HS-27A (cell line): ENCODE measurements at regions not wholly inside any gene's neighbourhood (a gene's known extent, or its start where the extent isn't known, plus 50 kb on each side); places are given as distances from the start of the nearest gene placed in this dataset.
A peak's percentile ranks its signal among the peaks of the same experiment; 100 is the strongest.
"Not testable (repeated sequence)": the region's sequence is repeated elsewhere in the genome, so short reads cannot be mapped to it uniquely, and the experiment has no call there.

ENCODE experiments used
- DNase-seq: peaks from one replicate; pipeline ENCODE4 v3.0.0-alpha.2; 2012; ENCODE audit warnings: low read depth, missing footprints

DNA sequence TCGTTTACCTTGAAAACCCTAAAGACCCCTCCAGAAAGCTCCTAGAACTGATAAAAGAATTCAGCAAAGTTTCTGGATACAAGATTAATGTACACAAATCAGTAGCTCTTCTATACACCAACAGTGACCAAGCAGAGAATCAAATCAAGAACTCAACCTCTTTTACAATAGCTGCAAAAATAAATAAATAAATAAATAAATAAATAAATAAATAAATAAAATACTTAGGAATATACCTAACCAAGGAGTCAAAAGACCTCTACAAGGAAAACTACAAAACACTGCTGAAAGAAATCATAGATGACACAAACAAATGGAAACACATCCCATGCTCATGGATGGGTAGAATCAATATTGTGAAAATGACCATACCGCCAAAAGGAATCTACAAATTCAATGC lies 186.8 kb upstream of the EOLA2 start:
- DNase-seq = not testable (repeated sequence)

DNA sequence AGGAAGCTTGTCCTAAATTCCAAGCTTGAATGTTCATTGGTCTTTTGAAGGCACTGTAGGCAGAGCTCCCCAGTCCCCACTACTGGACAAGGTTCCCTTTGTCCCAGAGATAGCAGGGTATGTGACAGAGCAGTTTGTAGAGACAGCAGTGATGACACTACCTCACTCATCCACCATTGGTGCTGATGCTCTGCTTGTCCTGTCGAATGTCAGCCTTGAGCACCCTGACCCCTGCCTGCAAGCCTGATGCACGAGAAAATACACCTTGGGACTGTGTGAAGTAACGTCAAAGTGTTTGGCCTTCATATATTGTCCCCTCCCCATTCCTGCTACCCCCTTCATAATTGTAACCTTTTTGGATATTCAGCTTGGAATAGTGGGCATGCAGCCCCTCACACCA lies 188.9 kb upstream of the EOLA2 start:
- no peak for DNase-seq

GRCh38 chrX:150143721-150144440 lies 205.6 kb upstream of the EOLA2 start:
- DNase-seq = no peak

- DNase-seq = no peak
Observed at GRCh38 chrX:150146271-150146896, 208.1 kb upstream of the EOLA2 start.

GRCh38 chrX:150148749-150149672 lies 210.7 kb upstream of the EOLA2 start:
- no peak for DNase-seq

GRCh38 chrX:150150076-150150779 lies 211.9 kb upstream of the EOLA2 start:
- DNase-seq = no peak

- DNase-seq = no peak
Observed at GRCh38 chrX:150150780-150151125, 212.4 kb upstream of the MAMLD1 start.

GRCh38 chrX:150152036-150152435 lies 211.1 kb upstream of the MAMLD1 start:
- DNase-seq = no peak

- no peak for DNase-seq
Observed at GRCh38 chrX:150152546-150152945, 210.6 kb upstream of the MAMLD1 start.

DNA sequence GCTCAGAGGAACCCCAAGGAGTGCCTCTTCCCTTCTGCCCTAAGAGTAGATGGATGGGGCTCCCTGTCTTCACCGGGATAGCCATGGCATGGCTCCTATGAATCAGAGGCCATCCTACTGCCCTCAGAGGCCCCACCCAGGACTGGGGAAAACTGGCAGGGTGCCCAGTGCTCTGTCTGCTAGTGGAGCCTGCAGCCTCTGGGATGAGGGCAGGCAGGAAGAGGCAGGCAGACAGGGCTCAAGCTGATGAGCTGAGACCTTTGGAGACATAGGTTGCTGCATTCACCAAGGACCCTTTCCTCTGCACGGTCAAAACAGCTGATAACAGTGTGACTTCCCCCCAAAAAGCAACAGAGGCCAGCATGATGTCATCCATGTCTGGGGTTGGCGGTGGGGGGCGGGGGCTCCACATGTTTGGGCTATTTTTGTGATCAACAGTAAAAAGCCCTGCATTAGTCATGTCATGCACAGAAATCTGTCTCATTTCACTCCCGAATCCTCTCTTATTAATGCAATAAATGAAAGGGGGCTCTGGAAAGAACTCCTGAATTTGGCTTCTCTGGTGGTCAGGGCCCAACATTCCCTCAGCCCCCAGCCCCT lies 207.6 kb upstream of the MAMLD1 start:
- peak; percentile 68 for DNase-seq

DNA sequence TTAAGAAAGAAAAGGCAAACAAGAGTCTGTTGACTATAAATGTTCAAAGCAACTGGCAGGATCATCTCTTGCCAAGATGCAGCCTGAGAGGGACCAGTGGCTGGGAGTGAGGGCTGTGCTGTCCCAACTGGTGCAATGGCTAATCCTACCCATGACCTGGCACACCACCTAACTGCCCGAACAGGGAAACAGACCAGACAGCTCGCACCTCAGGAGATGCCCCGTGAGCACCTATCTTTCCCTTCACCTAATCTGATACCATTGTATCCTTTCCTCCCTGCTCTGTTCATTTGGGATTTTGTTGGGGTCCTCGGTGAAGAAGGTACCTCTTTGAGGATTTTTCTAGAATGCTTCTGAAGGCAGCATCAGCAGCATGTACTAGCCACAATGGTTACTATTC lies 206.5 kb upstream of the MAMLD1 start:
- no peak for DNase-seq

DNA sequence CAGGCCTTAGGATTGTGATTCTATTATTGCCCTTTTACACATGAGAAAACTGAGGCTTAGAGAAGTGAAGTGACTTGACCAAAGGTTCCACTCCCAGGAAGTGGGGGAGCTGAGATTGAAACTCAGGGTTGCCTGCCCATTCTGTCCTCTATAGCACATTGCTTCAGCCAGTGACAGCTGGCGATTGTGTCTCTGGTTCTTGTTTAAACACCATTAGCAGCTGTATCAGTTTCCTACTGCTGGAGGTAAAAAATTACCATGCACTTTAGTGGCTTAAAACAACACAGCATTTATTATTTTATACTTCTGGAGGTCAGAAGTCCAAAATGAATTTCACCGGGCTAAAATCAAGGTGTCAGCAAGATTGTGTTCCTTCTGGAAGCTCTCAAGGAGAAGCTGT lies 205.8 kb upstream of the MAMLD1 start:
- DNase-seq = no peak

DNA sequence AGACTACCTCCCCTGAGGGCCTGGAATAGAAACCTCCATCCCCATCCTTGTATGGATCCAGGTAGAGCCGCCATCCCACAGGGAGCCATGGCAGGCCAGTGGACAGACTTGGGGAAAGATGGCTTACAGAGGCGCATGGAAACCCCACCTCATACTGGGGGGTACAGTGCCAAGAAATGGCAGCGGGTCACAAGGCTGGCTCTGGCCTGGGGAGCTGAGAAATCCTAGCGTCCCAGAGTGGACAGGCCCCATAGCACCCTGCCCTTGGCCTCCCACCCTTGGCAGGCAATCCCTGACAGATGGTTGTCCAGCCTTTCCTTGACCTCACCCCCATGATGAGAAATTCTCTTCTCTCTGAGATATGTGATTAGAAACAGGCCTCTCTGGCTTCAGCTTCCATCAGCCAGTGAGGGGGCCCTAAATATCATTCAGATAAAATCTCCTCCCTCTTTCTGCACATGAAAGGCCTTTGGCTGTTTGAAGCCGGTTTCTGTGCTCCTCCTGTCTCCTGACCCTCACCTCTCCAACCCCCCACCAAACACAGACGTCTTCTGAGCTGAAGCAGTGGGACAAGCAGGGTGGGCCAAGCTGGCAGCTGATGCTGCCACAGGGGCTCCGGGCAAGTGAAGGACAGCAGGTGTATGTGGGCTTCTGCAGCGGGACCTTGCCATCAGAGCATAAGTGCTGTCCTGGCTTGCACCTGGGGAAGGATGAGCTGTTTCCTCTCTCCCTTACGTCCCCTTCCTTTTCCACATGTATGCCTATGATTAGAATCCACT lies 204.4 kb upstream of the MAMLD1 start:
- no peak for DNase-seq

- DNase-seq = no peak
Observed at GRCh38 chrX:150159537-150159936, 203.6 kb upstream of the MAMLD1 start.

DNA sequence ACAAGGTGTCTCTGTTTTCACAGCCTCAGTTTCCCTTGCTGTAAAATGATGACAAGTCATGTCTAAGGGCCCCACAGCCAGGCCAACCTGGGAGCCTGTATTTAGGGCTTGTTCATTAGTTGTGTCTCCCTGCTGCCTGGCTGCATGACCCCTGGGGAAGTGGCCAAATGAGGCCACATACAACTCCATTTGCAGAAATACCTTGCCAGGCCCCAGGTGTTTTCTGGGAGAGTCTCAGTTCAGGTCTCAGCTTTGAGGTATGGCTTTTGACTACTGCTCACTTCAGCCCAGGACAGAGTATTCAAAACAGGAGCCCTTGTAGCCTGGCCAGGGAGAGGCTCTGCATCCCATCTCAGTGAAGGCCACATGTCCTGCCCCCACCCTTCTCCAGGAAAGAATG lies 202.5 kb upstream of the MAMLD1 start:
- DNase-seq = no peak

DNA sequence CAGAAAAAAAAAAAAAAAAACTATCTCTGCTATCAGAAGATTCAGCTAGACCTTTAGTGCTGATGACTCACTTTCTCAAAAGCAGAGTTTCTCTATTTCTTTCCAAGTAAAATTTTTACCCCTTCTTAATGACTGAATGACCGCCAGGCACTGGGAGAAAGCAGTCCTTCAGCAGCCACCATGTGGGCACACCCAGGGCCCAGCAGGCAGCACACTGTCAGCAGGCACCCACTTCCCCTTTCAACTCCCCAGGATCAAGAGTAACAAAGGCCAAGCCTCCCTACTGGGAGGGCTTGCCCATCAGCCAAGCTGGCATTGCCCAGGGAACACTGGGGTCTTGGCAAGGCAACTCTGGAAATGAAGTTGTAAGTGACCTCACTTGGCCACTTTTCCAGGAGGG lies 201.9 kb upstream of the MAMLD1 start:
- no peak for DNase-seq

- DNase-seq = peak; percentile 29
Observed at GRCh38 chrX:150162141-150162540, 201.0 kb upstream of the MAMLD1 start.

- DNase-seq = no peak
Observed at GRCh38 chrX:150163221-150163930, 199.7 kb upstream of the MAMLD1 start.

DNA sequence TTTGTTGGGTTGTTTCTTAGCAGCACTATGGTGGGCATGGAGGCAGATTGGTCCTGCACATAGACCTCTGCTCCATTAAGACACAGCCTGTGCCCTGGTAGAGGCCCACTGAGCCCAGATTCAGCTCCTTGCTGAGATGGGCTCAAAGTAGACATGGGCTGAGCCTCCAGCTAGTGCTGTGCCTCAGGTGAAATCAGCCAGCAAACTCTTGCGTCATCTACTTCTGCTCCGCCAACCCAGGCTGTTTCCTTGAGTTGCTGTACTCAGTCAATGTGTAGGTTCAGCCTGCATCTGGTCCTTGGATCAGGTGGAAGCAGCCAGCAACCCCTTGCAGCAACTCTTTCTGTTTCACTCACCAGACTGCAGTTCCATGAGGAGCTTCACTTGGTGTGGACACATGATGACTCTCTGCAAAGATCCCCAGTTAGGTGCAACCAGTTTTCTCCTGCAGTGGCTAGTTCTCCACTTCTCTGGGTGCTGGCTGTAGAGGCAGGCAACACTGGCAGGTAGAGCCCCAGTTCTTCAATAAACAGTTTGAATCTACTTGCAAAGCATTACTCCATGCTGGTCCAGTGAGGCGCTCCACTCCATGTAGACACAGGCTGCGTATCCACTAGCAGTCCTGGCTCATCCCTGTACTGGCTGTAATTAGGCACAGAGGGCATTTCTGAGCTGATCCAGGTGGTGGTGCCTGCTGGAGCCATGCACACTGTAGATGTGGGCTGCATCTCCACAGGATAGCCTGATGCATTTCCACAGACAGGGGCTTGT lies 199.0 kb upstream of the MAMLD1 start:
- DNase-seq = no peak
